ENCODE measurements at regions not wholly inside any gene's neighbourhood (a gene's known extent, or its start where the extent isn't known, plus 50 kb on each side); places are given as distances from the start of the nearest gene placed in this dataset.

DNA sequence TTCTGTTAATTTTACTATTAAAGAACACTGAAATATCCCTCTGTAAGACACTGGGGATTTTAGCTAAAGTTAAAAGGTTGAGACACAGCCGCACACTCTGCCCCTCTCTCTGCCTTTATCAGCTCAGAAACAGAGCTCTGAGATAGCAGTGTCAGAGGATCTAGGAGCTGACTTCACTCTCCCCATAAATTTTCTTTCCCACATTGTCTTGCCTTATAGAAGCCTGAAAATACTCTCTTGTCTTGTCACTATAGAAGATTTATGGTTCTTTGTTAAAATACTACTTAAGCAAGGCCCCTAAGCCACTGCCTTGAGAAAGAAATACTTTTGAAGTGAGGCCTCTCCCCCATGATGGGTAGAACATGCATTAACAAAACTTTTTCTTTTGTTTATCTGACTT, 105.7 kb upstream of the C10orf90 start:
- TF ChIP-seq, protein P1, sequence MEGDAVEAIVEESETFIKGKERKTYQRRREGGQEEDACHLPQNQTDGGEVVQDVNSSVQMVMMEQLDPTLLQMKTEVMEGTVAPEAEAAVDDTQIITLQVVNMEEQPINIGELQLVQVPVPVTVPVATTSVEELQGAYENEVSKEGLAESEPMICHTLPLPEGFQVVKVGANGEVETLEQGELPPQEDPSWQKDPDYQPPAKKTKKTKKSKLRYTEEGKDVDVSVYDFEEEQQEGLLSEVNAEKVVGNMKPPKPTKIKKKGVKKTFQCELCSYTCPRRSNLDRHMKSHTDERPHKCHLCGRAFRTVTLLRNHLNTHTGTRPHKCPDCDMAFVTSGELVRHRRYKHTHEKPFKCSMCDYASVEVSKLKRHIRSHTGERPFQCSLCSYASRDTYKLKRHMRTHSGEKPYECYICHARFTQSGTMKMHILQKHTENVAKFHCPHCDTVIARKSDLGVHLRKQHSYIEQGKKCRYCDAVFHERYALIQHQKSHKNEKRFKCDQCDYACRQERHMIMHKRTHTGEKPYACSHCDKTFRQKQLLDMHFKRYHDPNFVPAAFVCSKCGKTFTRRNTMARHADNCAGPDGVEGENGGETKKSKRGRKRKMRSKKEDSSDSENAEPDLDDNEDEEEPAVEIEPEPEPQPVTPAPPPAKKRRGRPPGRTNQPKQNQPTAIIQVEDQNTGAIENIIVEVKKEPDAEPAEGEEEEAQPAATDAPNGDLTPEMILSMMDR (IDR thresholded peaks at IDR 0.05), result no peak
- TF ChIP-seq POLR2AphosphoS5 (IDR thresholded peaks at IDR 0.05), result no peak
